OCI-LY3 (cell line): ENCODE measurements at regions not wholly inside any gene's neighbourhood (a gene's known extent, or its start where the extent isn't known, plus 50 kb on each side); places are given as distances from the start of the nearest gene placed in this dataset.

Experiments used
- EZH2phosphoT487 ChIP-seq: fragments of 200-600 bp; shearing (Covaris generic); IDR thresholded peaks from 2 replicates; pipeline ENCODE4 v1.6.1; 2018; ENCODE audit warnings: antibody characterized with exemption, mixed run types, low read depth
- TF ChIP-seq, protein P1 (sequence below): fragments of 200-600, 300-600 bp; sonication (generic); IDR thresholded peaks from 2 replicates; pipeline ENCODE4 v1.5.1; 2014; ENCODE audit warnings: antibody characterized with exemption, low read length, low read depth

DNA sequence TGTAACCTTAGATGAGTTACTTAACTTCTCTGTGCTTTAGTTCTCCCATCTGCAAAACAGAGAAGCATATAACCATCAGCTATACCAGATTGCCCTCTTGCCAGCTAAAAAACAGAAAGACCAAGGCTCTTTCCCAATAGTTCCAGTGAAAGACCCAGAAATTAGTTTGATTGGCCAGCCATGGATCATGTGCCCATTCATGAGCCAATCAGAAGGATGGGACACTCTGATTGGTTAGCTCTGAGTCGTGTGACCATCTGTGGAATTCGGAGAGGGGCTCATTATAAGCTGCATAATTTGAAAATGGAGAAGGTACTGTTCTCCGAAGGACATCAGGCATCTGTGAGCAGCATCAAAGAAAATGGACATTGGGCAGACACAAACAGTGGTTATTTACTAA lies 155.2 kb downstream of the ABCC12 start:
- TF ChIP-seq, protein P1, sequence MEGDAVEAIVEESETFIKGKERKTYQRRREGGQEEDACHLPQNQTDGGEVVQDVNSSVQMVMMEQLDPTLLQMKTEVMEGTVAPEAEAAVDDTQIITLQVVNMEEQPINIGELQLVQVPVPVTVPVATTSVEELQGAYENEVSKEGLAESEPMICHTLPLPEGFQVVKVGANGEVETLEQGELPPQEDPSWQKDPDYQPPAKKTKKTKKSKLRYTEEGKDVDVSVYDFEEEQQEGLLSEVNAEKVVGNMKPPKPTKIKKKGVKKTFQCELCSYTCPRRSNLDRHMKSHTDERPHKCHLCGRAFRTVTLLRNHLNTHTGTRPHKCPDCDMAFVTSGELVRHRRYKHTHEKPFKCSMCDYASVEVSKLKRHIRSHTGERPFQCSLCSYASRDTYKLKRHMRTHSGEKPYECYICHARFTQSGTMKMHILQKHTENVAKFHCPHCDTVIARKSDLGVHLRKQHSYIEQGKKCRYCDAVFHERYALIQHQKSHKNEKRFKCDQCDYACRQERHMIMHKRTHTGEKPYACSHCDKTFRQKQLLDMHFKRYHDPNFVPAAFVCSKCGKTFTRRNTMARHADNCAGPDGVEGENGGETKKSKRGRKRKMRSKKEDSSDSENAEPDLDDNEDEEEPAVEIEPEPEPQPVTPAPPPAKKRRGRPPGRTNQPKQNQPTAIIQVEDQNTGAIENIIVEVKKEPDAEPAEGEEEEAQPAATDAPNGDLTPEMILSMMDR: no peak
- TF ChIP-seq EZH2phosphoT487: no peak
